SK-N-SH (cell line): ENCODE measurements at regions not wholly inside any gene's neighbourhood (a gene's known extent, or its start where the extent isn't known, plus 50 kb on each side); places are given as distances from the start of the nearest gene placed in this dataset.

Source experiments
- CTCF ChIA-PET: fragments of 300-600, 350-600 bp; formaldehyde crosslinking; extraction: SDS; loops from one replicate; lab custom pipeline; 2021; lab: Yijun Ruan, JAX
- POLR2A ChIA-PET: fragments of 350-600 bp; sonication (Branson Sonifier 250); formaldehyde crosslinking; extraction: SDS; loops from one replicate; lab custom pipeline; 2020; ENCODE audit warnings: antibody characterized with exemption, inconsistent platforms; lab: Yijun Ruan, JAX
- DNase-seq: peaks from one replicate; pipeline ENCODE4 v3.0.0; 2012
- H2AFZ ChIP-seq: fragments of 200-600 bp; sonication (generic); 2 replicates; pipeline ENCODE4 v1.8.1; 2016; ENCODE audit warnings: antibody characterized with exemption, mild to moderate bottlenecking, low read depth
- H3F3A ChIP-seq: fragments of 200-600 bp; sonication (generic); replicated peaks from 2 replicates; pipeline ENCODE3; 2016; ENCODE audit warnings: antibody characterized with exemption, mild to moderate bottlenecking; ENCODE audit not compliant: insufficient read depth
- H3K27ac ChIP-seq, 2 experiments: fragments of 200-500 bp in 1 of 2; fragments of 200-600 bp in 1 of 2; sonication (Bioruptor generic) in 1 of 2; sonication (generic), shearing (Covaris generic) in 1 of 2; 2 replicates each; pipeline versions ENCODE4 v1.5.1 to v1.6.1; 2014 to 2016; ENCODE audit warnings: low read depth in 2 of 2, inconsistent platforms in 1 of 2, low read length in 1 of 2, mild to moderate bottlenecking in 1 of 2, mixed read lengths in 1 of 2
- H3K27me3 ChIP-seq: fragments of 200-600 bp; sonication (generic), shearing (Covaris generic); 2 replicates; pipeline ENCODE4 v1.6.1; 2016; ENCODE audit warnings: mixed run types; ENCODE audit not compliant: insufficient read depth
- H3K36me3 ChIP-seq, 2 experiments: fragments of 200-500 bp in 1 of 2; fragments of 200-600 bp in 1 of 2; sonication (Bioruptor generic) in 1 of 2; sonication (generic) in 1 of 2; replicated peaks in 1 of 2; 2 replicates each; pipeline versions ENCODE3 to v1.5.1; 2014 to 2016; ENCODE audit warnings: low read length in 1 of 2, mild to moderate bottlenecking in 1 of 2; ENCODE audit not compliant: insufficient read depth in 2 of 2, control insufficient read depth in 1 of 2
- H3K4me1 ChIP-seq, 2 experiments: fragments of 200-500 bp in 1 of 2; fragments of 200-600 bp in 1 of 2; sonication (Bioruptor generic) in 1 of 2; sonication (generic), shearing (Covaris generic) in 1 of 2; 2 replicates each; pipeline versions ENCODE4 v1.5.1 to v1.6.1; 2014 to 2016; ENCODE audit warnings: low read depth in 1 of 2, low read length in 1 of 2, mixed run types in 1 of 2; ENCODE audit not compliant: insufficient read depth in 2 of 2, control insufficient read depth in 1 of 2
- H3K4me2 ChIP-seq: fragments of 200-600 bp; sonication (generic), shearing (Covaris generic); 2 replicates; pipeline ENCODE4 v1.6.1; 2017; ENCODE audit warnings: mixed run types
- H3K4me3 ChIP-seq, 2 experiments: fragments of 200-500 bp in 1 of 2; fragments of 200-600 bp in 1 of 2; sonication (Bioruptor generic) in 1 of 2; sonication (generic), shearing (Covaris generic) in 1 of 2; 2 replicates each; pipeline versions ENCODE4 v1.5.1 to v1.8.1; 2014 to 2016; ENCODE audit warnings: low read depth in 2 of 2, inconsistent platforms in 1 of 2, low read length in 1 of 2, mild to moderate bottlenecking in 1 of 2, mixed read lengths in 1 of 2, moderate library complexity in 1 of 2
- H3K79me2 ChIP-seq: fragments of 200-600 bp; sonication (generic); 2 replicates; pipeline ENCODE4 v1.8.1; 2017; ENCODE audit warnings: mild to moderate bottlenecking; ENCODE audit not compliant: insufficient read depth
- H3K9ac ChIP-seq: fragments of 200-600 bp; sonication (generic); 2 replicates; pipeline ENCODE4 v1.6.1; 2017; ENCODE audit warnings: mixed run types
- H3K9me2 ChIP-seq: fragments of 200-600 bp; sonication (generic); 2 replicates; pipeline ENCODE4 v1.6.1; 2017; ENCODE audit warnings: mixed run types
- H3K9me3 ChIP-seq: fragments of 200-600 bp; sonication (generic); 2 replicates; pipeline ENCODE4 v1.6.1; 2017; ENCODE audit warnings: mixed run types, mild to moderate bottlenecking, moderate library complexity
- H4K20me1 ChIP-seq: fragments of 200-600 bp; sonication (generic); 2 replicates; pipeline ENCODE4 v1.6.1; 2017; ENCODE audit warnings: mild to moderate bottlenecking, mixed run types; ENCODE audit not compliant: insufficient read depth
- CHD2 ChIP-seq: fragments of 150-350 bp; IDR thresholded peaks from 2 replicates; pipeline ENCODE4 v1.6.1; 2018; ENCODE audit warnings: low read length; ENCODE audit not compliant: partially characterized antibody
- ELF1 ChIP-seq: IDR thresholded peaks from 2 replicates; pipeline ENCODE4 v1.4.0; 2012
- EP300 ChIP-seq, 2 experiments: IDR thresholded peaks; 2 replicates each; pipeline versions ENCODE4 v1.4.0 to v1.6.1; 2012; ENCODE audit warnings: borderline replicate concordance in 1 of 2, low read depth in 1 of 2, low read length in 1 of 2
- FOXM1 ChIP-seq: IDR thresholded peaks from 2 replicates; pipeline ENCODE4 v1.4.0; 2012; ENCODE audit warnings: low read depth, mild to moderate bottlenecking
- GATA2 ChIP-seq: sonication (generic); formaldehyde crosslinking; IDR thresholded peaks from 2 replicates; pipeline ENCODE4 v1.5.0; 2020; ENCODE audit warnings: mild to moderate bottlenecking, missing genetic modification reagents
- JUND ChIP-seq: IDR thresholded peaks from 2 replicates; pipeline ENCODE4 v1.4.0; 2012
- MEF2A ChIP-seq: IDR thresholded peaks from 2 replicates; pipeline ENCODE4 v1.4.0; 2012; ENCODE audit warnings: low read depth, borderline replicate concordance
- MXI1 ChIP-seq: IDR thresholded peaks from 2 replicates; pipeline ENCODE4 v1.6.1; 2012; ENCODE audit warnings: mild to moderate bottlenecking, low read depth, low read length, improper control_type of control experiment
- POLR2AphosphoS5 ChIP-seq: IDR thresholded peaks from 2 replicates; pipeline ENCODE4 v1.6.1; 2012; ENCODE audit warnings: low read depth, low read length
- RAD21 ChIP-seq: IDR thresholded peaks from 2 replicates; pipeline ENCODE4 v1.6.1; 2012; ENCODE audit warnings: mild to moderate bottlenecking, low read length
- RCOR1 ChIP-seq: fragments of 150-350 bp; IDR thresholded peaks from 2 replicates; pipeline ENCODE4 v1.6.1; 2017; ENCODE audit warnings: antibody characterized with exemption, low read length
- RXRA ChIP-seq: IDR thresholded peaks from 2 replicates; pipeline ENCODE4 v1.4.0; 2012; ENCODE audit warnings: low read depth, mild to moderate bottlenecking, borderline replicate concordance
- SIN3A ChIP-seq: IDR thresholded peaks from 2 replicates; pipeline ENCODE4 v1.6.1; 2012; ENCODE audit warnings: low read depth, mild to moderate bottlenecking, low read length, moderate library complexity, borderline replicate concordance
- SMC3 ChIP-seq: IDR thresholded peaks from 2 replicates; pipeline ENCODE4 v1.6.1; 2012; ENCODE audit warnings: low read depth, low read length, improper control_type of control experiment
- TCF12 ChIP-seq: IDR thresholded peaks from 2 replicates; pipeline ENCODE4 v1.4.0; 2012
- YY1 ChIP-seq: IDR thresholded peaks from 2 replicates; pipeline ENCODE4 v1.4.0; 2012; ENCODE audit warnings: low read depth, mild to moderate bottlenecking
- ZBTB33 ChIP-seq: IDR thresholded peaks from 2 replicates; pipeline ENCODE4 v1.4.0; 2012; ENCODE audit warnings: low read depth, borderline replicate concordance
- whole genome bisulfite sequencing: methylation state at CpG from one replicate; pipeline ENCODE4 v1.1.6; 2017; ENCODE audit warnings: low lambda C conversion rate; 5-methylcytosine and 5-hydroxymethylcytosine counted together
- TF ChIP-seq, protein P1 (sequence below): IDR thresholded peaks from 2 replicates; pipeline ENCODE4 v1.4.0; 2012; ENCODE audit warnings: low read depth, borderline replicate concordance
- TF ChIP-seq, protein P2 (sequence below): fragments of 150-350 bp; IDR thresholded peaks from 2 replicates; pipeline ENCODE4 v1.6.1; 2016; ENCODE audit warnings: mild to moderate bottlenecking, low read depth, low read length
- TF ChIP-seq, protein P3 (sequence below): fragments of 150-350 bp; IDR thresholded peaks from 2 replicates; pipeline ENCODE4 v1.6.1; 2017; ENCODE audit warnings: antibody characterized with exemption, low read length, low read depth, borderline replicate concordance

- TF ChIP-seq, protein P1, sequence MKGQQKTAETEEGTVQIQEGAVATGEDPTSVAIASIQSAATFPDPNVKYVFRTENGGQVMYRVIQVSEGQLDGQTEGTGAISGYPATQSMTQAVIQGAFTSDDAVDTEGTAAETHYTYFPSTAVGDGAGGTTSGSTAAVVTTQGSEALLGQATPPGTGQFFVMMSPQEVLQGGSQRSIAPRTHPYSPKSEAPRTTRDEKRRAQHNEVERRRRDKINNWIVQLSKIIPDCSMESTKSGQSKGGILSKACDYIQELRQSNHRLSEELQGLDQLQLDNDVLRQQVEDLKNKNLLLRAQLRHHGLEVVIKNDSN, result no peak
- TF ChIP-seq CHD2 (no peak), TCF12 (no peak), RCOR1 (no peak), SMC3 (no peak), YY1 (no peak)
- TF ChIP-seq, protein P2, sequence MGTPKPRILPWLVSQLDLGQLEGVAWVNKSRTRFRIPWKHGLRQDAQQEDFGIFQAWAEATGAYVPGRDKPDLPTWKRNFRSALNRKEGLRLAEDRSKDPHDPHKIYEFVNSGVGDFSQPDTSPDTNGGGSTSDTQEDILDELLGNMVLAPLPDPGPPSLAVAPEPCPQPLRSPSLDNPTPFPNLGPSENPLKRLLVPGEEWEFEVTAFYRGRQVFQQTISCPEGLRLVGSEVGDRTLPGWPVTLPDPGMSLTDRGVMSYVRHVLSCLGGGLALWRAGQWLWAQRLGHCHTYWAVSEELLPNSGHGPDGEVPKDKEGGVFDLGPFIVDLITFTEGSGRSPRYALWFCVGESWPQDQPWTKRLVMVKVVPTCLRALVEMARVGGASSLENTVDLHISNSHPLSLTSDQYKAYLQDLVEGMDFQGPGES, result no peak
- TF ChIP-seq, all 33 proteins: peak for 0
Measured at GRCh38 chr13:80180740-80181355, 160.1 kb downstream of the SPRY2 start (continued).

DNA sequence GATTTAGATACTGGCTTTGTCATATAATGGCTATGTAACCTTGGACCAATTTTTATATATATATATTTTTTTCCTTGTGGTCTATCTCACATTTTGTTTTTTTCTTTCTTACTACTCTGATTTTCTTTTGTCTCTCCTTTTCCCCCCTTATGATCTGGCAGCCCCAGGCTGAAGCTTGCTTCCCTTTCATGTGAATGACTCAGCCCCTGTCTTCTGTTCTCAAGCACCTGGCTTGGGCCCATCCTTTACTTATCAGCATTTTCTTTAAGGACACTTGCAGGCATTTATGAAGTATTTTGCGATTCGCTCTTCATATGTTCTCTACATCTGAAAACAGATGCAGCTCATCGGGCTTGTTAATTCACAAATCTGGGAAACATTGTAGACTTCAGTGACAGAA is 163.6 kb downstream of the SPRY2 start:
- Histone ChIP-seq H3K9me3 (no peaks in the 10 kb centered on the region), H3K4me3 (no peak overlapping the region), H3F3A (no peaks in the 10 kb centered on the region), H3K27me3 (no peaks in the 10 kb centered on the region), H3K4me1 (no peaks in the 10 kb centered on the region), H2AFZ (no peak overlapping the region), H3K9me2 (no peaks in the 10 kb centered on the region), H3K79me2 (no peaks in the 10 kb centered on the region; the same call in 1 of the 2 replicates), H3K36me3 (no peaks in the 10 kb centered on the region), H4K20me1 (no peaks in the 10 kb centered on the region), H3K9ac (no peak overlapping the region), H3K27ac (no peak overlapping the region), H3K4me2 (no peak overlapping the region)
- TF ChIP-seq GATA2 (CRISPR knock-in tag) (no peak), SIN3A (no peak), JUND (no peak), EP300 (IDR thresholded peaks at IDR 0.05; ENCODE audit: borderline replicate concordance in 1 of 2, low read depth in 1 of 2, low read length in 1 of 2) (no peak), CHD2 (no peak), POLR2AphosphoS5 (no peak), ELF1 (no peak)
- TF ChIP-seq, protein P1, result no peak
- WGBS, result 93% methylated on average over 3 of the region's 3 CpGs
- ChIA-PET CTCF (no interaction called here), POLR2A (no interaction called here)
- DNase-seq, result no peak

DNA sequence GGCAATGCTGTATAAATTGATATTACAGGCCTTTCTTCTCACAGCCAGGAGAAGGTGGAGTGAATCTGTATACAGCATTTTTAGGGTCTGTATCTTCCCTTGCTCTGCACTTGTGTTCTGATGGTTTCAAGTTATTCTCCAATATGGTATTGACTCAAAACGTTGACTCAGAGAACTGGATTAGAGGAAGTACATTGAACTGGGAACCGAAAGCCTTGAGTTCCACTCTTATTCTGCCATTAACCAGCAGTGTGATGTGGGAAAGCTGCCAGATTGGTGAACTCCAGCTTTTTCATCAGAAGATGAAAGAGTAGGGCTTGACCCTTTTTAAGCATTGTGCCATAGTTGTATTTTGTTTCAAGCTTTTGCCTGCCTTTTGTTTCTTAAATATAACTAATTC is 167.7 kb downstream of the SPRY2 start:
- ChIA-PET CTCF (no interaction called here), POLR2A (no interaction called here)
- Histone ChIP-seq H3K27me3 (no peaks in the 10 kb centered on the region), H3F3A (peaks cover 3% of the 10 kb centered on the region), H2AFZ (no peak overlapping the region), H3K9ac (no peak overlapping the region), H3K4me1 (no peaks in the 10 kb centered on the region; a peak in 1 of 4 replicates), H3K27ac (no peak overlapping the region), H3K79me2 (no peaks in the 10 kb centered on the region; the same call in 1 of the 2 replicates), H3K36me3 (no peaks in the 10 kb centered on the region), H3K4me3 (no peak overlapping the region), H3K4me2 (no peak overlapping the region), H4K20me1 (no peaks in the 10 kb centered on the region), H3K9me2 (no peaks in the 10 kb centered on the region), H3K9me3 (no peaks in the 10 kb centered on the region)
- WGBS, result 56% methylated on average over 2 of the region's 2 CpGs
- DNase-seq, result no peak
- TF ChIP-seq RXRA (no peak), RAD21 (no peak), FOXM1 (no peak), MEF2A (no peak), ZBTB33 (no peak), MXI1 (no peak)
- TF ChIP-seq, protein P3, sequence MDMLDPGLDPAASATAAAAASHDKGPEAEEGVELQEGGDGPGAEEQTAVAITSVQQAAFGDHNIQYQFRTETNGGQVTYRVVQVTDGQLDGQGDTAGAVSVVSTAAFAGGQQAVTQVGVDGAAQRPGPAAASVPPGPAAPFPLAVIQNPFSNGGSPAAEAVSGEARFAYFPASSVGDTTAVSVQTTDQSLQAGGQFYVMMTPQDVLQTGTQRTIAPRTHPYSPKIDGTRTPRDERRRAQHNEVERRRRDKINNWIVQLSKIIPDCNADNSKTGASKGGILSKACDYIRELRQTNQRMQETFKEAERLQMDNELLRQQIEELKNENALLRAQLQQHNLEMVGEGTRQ, result no peak
- TF ChIP-seq, protein P2, result no peak
